ENCODE measurements at regions not wholly inside any gene's neighbourhood (a gene's known extent, or its start where the extent isn't known, plus 50 kb on each side); places are given as distances from the start of the nearest gene placed in this dataset.

DNA sequence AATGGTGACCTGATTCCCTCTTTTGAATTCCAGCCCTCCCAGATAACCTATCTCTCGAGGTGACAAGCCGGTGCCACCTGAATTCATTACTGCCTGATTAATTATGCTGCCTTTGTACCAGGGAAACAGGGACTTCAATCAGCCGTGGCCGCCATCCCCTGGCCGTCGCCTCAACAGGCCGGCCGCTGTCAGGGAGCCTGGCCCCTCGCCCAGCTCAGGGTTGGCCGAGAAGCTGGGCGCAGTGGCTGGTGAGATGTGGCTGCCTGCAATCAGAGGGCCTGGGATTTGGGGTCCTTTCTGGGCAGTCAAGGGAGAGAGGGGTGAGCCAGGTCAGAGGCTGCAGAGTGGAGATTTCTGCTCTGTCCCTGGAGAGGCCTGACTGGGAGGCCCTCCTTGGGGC, 91.2 kb downstream of the KCTD15 start:
- Histone ChIP-seq H3F3A (ENCODE audit: low read depth) (no peaks in the 10 kb centered on the region), H2AFZ (ENCODE audit: low read length) (no peak overlapping the region), H3K79me2 (ENCODE audit: insufficient read depth, low read length) (no peaks in the 10 kb centered on the region), H3K27me3 (ENCODE audit: insufficient read depth, low read length, poor library complexity, severe bottlenecking) (no peaks in the 10 kb centered on the region), H3K9ac (ENCODE audit: low read depth, low read length, poor library complexity, severe bottlenecking) (no peak overlapping the region), H3K9me2 (replicated peaks; ENCODE audit: low read depth, low read length) (no peaks in the 10 kb centered on the region), H3K4me2 (ENCODE audit: low read depth, low read length, poor library complexity, severe bottlenecking) (no peak overlapping the region), H3K9me3 (ENCODE audit: insufficient read depth, low read depth, low read length) (no peaks in the 10 kb centered on the region), H3K36me3 (ENCODE audit: insufficient read depth, low read length) (no peaks in the 10 kb centered on the region), H3K4me3 (ENCODE audit: low read length, poor library complexity, severe bottlenecking) (no peak overlapping the region), H4K20me1 (ENCODE audit: insufficient read depth, low read length, poor library complexity, severe bottlenecking) (no peaks in the 10 kb centered on the region), H3K4me1 (ENCODE audit: insufficient read depth, low read length, poor library complexity, severe bottlenecking) (no peaks in the 10 kb centered on the region)
- TF ChIP-seq, protein P1, sequence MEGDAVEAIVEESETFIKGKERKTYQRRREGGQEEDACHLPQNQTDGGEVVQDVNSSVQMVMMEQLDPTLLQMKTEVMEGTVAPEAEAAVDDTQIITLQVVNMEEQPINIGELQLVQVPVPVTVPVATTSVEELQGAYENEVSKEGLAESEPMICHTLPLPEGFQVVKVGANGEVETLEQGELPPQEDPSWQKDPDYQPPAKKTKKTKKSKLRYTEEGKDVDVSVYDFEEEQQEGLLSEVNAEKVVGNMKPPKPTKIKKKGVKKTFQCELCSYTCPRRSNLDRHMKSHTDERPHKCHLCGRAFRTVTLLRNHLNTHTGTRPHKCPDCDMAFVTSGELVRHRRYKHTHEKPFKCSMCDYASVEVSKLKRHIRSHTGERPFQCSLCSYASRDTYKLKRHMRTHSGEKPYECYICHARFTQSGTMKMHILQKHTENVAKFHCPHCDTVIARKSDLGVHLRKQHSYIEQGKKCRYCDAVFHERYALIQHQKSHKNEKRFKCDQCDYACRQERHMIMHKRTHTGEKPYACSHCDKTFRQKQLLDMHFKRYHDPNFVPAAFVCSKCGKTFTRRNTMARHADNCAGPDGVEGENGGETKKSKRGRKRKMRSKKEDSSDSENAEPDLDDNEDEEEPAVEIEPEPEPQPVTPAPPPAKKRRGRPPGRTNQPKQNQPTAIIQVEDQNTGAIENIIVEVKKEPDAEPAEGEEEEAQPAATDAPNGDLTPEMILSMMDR (conservative IDR thresholded peaks at IDR 0.05; ENCODE audit: low read length) = no peak
- TF ChIP-seq EZH2phosphoT487 (IDR thresholded peaks at IDR 0.05; ENCODE audit: borderline replicate concordance) = no peak

DNA sequence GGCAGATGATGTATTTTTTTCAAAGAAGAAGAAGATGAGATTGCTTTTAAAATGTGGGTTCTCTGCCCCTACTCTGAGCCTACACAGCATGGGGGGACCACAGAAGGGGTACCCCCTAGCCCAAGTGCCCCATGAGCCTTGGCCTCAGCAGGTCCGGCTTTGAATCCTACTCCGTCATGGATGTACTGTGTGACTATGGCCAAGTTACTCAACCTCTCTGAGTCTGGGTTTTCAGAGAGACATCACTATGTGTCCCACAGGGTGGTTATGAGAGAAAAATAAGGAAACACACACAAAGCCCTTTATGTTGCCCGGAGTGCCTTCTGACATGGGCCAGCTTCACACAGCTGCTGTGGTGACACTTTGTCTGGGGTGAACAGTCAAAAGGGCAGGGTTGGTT, 92.0 kb downstream of the KCTD15 start:
- no peaks in the 10 kb centered on the region for H3K9me3 ChIP-seq (ENCODE audit: insufficient read depth, low read depth, low read length)
- no peak overlapping the region for H3K4me3 ChIP-seq (ENCODE audit: low read length, poor library complexity, severe bottlenecking)
- H3K4me1 ChIP-seq (ENCODE audit: insufficient read depth, low read length, poor library complexity, severe bottlenecking) = no peaks in the 10 kb centered on the region
- H3K9me2 ChIP-seq (replicated peaks; ENCODE audit: low read depth, low read length) = no peaks in the 10 kb centered on the region
- H3K79me2 ChIP-seq (ENCODE audit: insufficient read depth, low read length) = no peaks in the 10 kb centered on the region
- H2AFZ ChIP-seq (ENCODE audit: low read length) = no peak overlapping the region
- H3K9ac ChIP-seq (ENCODE audit: low read depth, low read length, poor library complexity, severe bottlenecking) = no peak overlapping the region
- no peak overlapping the region for H3K4me2 ChIP-seq (ENCODE audit: low read depth, low read length, poor library complexity, severe bottlenecking)
- no peaks in the 10 kb centered on the region for H3F3A ChIP-seq (ENCODE audit: low read depth)
- TF ChIP-seq EZH2phosphoT487 (IDR thresholded peaks at IDR 0.05; ENCODE audit: borderline replicate concordance) = no peak
- TF ChIP-seq, protein P1 (conservative IDR thresholded peaks at IDR 0.05; ENCODE audit: low read length) = no peak
- H3K36me3 ChIP-seq (ENCODE audit: insufficient read depth, low read length) = no peaks in the 10 kb centered on the region
- no peaks in the 10 kb centered on the region for H3K27me3 ChIP-seq (ENCODE audit: insufficient read depth, low read length, poor library complexity, severe bottlenecking)
- no peaks in the 10 kb centered on the region for H4K20me1 ChIP-seq (ENCODE audit: insufficient read depth, low read length, poor library complexity, severe bottlenecking)

DNA sequence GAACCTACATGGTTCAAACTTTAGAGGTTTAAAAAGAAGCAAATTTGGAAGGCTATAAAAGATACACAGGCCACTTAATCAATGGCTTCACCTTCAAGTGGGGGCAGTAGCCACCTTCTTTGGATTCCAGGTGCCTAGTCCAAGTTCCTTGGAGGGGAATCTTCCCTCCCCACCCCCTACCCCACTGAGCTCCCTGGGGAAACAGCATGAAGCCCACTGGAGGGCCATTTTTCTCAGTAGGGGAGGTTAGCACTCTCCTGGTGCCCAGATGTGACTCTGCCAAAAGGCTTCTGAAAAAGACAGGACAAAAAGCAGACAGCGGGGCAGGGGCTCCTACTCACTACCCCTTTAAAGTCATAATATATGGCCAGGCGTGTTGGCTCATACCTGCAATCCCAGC, 93.9 kb downstream of the KCTD15 start:
- no peaks in the 10 kb centered on the region for H4K20me1 ChIP-seq (ENCODE audit: insufficient read depth, low read length, poor library complexity, severe bottlenecking)
- no peaks in the 10 kb centered on the region for H3K36me3 ChIP-seq (ENCODE audit: insufficient read depth, low read length)
- no peak overlapping the region for H3K4me3 ChIP-seq (ENCODE audit: low read length, poor library complexity, severe bottlenecking)
- H3K27me3 ChIP-seq (ENCODE audit: insufficient read depth, low read length, poor library complexity, severe bottlenecking) = no peaks in the 10 kb centered on the region
- H3K4me2 ChIP-seq (ENCODE audit: low read depth, low read length, poor library complexity, severe bottlenecking) = no peak overlapping the region
- H3K4me1 ChIP-seq (ENCODE audit: insufficient read depth, low read length, poor library complexity, severe bottlenecking) = no peaks in the 10 kb centered on the region
- no peaks in the 10 kb centered on the region for H3K79me2 ChIP-seq (ENCODE audit: insufficient read depth, low read length)
- no peak overlapping the region for H3K9ac ChIP-seq (ENCODE audit: low read depth, low read length, poor library complexity, severe bottlenecking)
- H3K9me2 ChIP-seq (replicated peaks; ENCODE audit: low read depth, low read length) = no peaks in the 10 kb centered on the region
- no peaks in the 10 kb centered on the region for H3K9me3 ChIP-seq (ENCODE audit: insufficient read depth, low read depth, low read length)
- TF ChIP-seq, protein P1 (conservative IDR thresholded peaks at IDR 0.05; ENCODE audit: low read length) = no peak
- no peak for TF ChIP-seq EZH2phosphoT487 (IDR thresholded peaks at IDR 0.05; ENCODE audit: borderline replicate concordance)
- no peaks in the 10 kb centered on the region for H3F3A ChIP-seq (ENCODE audit: low read depth)
- H2AFZ ChIP-seq (ENCODE audit: low read length) = no peak overlapping the region
